CD4-positive, alpha-beta T cell treated with Interleukin-6 at 100 ng/mL for 8 hours (primary cell): ENCODE measurements at regions not wholly inside any gene's neighbourhood (a gene's known extent, or its start where the extent isn't known, plus 50 kb on each side); places are given as distances from the start of the nearest gene placed in this dataset.

Experiments
- DNase-seq: peaks from one replicate; pipeline ENCODE4 v3.0.0-alpha.2; 2020; ENCODE audit warnings: mixed read lengths, low spot score

DNA sequence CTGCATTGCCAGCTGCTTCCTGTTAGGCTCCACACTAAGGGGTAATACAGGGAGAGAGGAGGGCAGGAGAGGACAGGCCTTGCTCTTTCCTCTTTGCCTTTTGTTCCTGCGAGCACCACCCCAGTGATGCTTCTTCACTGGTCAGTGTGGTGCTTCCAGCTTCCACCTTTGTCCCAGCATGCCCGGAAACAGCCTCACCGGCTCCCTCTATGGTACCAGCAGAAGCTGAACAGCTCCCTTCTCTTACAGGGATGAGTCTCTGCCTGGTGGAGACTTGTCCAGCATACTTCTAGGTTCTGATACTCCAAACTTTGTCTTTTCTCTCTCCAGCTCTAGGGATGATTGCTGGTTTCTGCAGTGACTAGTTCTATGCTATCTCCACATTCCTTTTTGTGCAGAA lies 413.3 kb downstream of the TSN start:
- no peak for DNase-seq

DNA sequence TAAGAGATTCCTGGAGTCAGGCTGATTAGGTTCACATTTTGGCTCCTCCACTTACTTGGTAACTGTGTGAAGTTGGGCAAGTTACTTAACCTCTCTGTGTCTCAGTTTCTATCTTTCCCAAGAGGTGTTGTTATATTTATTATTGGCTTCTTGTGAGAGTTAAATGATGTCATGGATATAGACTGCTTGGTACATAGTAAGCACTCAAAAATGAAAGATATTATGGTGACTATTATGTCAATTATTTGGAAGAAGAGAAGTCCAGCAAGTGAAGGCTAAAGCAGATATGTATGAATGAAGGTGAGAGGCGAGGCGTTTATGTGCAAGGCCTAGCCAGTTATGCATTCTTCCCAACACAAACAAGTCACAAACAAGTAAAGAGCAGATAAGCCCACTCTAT lies 417.4 kb downstream of the TSN start:
- no peak for DNase-seq

DNA sequence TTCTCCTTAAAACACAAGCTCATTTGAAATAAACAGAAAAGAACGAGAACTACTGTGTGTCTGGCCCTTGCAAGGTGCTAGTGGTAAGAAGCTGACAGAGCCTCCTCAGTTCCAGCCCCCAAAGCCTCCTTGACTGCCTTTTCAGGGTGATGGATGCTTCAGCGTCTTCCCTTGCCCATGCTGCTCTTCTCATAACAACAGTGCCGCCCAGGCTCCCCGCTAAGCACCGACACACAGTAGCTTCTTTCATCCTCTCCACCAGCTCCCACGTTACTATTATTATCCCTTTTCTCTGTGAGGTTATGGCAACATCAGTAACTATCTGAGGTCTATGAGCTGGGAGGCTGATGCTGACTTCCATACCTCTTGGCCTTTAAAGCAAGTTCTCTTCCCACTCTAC lies 418.6 kb downstream of the TSN start:
- DNase-seq = no peak

DNA sequence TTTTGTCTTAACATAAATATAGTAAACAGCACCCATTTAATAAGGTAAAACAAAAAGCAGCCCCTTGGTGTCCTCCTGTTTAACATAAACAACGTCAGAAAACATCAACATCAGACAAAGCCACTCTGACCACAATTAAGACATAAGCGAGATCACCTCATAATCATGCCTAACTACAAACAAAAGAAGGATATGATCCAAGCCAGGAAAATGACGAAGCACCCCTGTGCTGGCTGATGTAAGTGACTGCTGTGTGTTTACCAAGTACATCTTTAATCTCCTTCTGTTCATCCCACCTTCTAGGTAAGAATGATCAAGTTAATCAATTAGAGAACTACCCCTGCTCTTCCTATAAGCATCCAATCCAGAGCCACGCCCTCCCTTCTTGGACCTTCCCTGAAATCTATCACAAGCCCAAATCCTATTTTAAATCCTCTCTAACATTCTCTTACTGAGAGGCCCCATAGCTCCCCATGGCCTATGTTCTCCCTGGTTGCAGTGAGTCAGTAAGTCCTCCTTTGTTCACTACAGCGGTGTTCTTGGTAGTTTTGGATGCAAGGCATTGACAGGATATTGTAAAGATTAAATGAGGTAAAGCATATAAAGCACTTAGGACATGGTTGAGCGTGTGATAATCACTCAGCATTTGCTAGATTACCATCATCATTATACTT lies 424.2 kb downstream of the TSN start:
- no peak for DNase-seq

DNA sequence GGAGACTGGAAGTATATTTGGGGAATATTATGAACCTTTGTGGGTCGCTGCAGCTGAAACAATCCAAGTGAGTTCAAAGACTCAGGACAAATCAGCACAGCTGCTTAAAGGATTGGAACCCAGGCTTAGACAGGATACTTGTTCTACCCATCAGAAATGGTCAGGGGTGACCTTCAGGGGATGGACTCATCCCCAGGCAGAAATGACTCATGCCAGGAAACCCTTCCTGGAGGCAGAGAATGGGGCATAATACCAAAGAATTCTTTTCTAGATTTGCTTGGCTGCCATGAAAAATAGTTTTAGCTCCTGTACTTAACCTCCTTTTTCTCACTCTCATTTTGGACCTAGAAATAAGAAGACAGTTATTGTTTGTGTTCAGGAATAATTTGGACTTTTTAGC lies 425.5 kb downstream of the TSN start:
- no peak for DNase-seq

DNA sequence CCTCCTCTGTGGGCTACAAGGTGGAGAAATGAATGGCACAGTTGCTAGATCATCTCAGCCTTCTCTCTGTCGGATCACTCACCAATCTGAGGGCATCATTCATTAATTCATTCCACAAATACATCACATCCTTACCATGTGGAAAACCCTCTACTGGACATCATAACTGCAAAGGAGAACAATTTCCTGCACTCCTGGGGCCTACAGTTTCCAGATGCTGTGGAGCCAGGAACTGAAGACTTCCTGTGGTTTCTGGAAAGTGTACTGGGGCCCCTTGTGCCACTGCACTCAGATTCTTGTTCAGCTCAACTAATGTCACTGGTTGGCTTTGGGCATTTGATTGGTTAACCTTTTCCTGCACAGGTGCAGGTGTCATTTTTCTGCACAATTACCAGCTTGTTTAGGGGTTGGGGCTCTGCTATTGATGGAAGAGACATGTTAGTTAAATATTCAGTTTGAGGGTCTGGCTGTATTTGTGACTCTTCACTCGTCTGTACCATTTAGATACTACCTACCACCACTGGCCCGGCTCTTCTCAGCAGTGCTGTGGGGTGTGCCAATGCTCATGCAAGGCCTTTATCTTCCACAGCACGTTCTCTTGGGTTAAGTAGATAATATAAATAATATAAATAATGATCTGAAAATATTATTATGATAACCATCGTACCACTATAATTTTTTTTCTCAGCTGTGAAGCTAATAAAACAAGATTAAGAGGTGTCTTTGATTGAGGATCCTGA lies 427.3 kb downstream of the TSN start:
- no peak for DNase-seq

DNA sequence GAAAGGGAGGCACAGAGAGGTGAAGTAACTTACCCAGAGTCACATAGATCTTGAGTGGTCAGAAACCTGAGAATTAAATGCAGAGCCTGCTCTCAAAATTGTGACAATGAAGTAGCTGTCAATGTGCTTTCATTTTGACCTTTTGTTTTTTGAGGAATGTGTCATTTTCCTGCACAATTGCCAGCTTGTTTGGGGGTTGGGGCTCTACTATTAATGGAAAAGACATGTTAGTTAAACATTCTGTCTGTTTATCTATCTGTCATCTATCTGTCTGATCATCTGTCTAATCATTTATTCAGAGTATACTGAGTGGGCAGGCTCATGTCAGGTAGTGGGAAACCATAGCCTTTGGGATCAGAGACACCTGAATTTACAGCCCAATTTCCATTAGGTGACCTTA lies 428.4 kb downstream of the TSN start:
- no peak for DNase-seq

DNA sequence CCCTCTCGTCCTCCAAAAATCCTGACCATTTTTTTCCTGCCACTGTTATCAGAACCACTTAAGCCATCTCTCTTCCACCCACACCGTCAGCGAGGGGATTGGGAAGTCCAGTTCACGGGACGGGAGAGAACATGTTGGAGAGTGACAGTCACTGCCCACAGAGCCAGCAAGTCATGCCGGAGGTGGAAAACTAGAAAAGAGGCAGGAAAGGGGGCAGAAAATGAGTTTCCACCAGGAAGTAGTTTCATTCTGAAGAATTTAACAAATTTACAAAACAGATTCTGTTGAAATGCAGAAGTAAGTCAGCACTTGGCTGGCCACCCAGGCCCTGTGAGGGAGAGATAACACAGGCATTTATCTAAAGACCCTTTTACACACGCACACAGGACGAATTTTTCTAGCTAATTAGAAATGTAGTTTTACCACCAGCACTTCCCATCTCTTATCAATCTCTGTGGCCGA lies 431.3 kb downstream of the TSN start:
- no peak for DNase-seq

DNA sequence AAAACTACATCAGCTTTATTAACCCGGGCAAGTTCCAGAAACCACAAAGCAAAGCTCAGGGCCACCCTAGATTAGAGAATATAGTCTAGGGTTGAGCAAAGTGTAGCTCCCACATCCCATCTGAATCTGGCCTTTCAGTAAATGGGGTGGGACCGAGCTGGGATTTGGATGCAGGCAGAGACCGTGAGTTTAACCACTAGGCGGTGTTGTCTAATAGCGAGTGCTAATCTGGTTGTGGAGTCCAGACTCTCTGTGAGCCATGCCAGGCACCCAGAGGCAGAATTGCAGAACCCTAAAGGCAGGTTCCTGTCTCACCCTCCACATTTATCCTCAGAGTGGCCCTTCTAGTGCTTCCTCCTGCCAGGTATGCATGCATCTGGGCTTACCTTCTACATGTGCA lies 435.9 kb downstream of the TSN start:
- DNase-seq = no peak

DNA sequence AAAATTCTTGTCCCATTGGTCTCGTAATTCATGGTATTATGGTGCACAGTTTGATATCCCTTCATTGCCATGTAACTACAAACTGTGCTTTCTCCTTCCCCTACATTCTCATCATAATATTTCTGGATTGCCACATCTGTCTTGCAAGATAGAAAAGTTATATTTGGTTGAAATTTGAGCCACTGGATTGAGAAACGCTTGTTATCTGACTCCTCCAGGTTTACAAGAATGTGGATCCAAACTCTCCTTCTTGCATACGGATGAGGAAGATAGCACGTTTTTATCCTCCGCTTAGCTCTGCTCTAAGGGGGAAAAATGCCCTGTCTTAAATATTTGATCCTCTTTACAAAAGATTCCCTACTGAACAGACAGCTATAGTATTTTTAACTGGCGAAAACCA lies 438.2 kb downstream of the TSN start:
- no peak for DNase-seq

DNA sequence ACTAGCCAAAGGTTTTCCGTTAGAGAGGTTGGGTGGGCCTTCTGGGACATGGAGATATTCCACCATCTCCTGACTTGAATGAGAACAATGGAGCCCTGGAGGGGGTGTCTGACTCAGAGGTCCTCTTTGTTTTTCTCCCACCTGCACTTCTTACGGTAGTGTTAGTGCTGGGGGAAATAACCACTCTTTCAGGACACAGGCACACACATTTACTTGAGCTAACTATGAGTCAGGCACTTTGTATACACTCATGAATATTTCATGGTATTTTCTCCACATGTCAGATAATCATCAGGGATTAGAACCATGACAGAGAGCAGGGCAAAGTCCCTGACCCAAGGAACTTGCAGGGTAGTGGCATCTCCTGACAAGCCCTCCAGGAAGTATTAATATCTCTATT lies 439.1 kb downstream of the TSN start:
- no peak for DNase-seq

DNA sequence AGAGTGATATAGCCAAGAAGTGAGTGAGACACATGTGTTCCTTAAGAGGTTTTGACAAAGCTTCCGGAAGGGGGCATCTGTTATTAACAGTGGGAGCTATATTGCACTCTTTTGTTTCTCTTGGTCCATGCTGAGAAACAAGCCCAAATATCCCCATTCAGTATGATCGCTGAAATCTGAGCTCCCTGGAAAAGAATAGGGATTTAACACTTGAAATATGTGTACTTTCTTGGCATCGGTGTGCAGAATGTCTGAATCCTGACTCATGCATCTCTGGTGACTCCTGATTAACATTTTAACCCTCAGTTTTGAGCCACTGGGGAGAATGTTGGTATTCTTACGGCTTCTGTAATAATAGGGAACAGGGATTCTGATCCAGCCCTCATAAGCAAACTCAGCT lies 448.1 kb downstream of the TSN start:
- no peak for DNase-seq

DNA sequence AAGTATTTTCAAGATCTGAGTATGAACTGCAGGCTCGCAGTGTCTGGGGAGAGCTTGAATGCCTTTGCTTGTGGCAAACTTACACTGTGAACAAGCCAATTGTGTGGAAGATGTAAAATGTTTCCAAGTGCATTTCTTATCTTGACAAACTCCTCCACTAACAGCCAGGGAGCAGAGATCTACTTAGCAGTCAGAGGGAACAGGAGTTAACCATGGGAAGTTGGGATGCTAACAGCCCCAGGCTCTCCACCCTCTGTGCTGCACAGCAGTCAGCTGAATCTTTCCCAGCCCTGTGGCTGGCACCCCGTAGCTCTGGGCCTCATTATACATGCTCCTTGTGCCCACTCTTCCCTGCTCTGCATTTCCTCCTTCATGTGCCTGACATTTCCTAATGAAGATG lies 450.2 kb downstream of the TSN start:
- DNase-seq = no peak

DNA sequence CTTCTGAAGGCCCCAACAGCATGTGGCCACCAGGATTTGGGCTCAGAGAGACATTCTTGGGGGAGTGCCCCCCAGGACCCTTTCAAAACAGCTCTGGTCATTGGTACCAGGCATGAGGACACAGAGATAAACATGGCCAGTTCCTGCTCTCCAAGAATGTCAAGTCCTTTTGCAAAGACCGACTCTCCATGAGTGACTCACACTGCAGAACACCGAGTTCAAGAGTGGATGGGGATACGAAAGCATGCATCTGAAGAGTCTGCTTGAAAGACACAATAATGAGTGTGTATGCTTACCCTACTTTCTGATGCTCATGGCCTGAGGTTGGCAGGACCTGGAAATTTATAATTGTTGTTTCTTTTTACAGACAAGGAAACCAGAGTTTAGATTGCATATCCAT lies 450.6 kb downstream of the TSN start:
- no peak for DNase-seq

DNA sequence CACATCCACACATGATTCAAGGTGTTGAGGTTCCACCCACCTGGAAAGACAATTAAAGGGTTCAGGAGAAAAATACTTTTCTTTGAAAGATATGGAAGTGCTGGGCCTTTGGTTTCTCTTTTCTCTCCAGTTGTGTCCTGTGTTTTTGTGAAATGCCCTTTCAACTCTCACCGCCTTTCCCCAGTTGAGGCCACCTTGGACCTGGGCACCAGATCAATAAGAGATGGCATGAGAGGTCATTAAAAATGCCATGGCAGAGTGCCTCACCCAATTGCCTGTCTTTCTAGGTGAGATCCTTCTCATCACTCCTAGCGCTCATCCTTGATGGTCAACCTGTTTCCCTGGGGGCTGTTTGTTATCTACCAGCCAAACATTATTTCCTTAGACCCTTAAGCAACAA lies 453.9 kb downstream of the TSN start:
- DNase-seq = no peak

DNA sequence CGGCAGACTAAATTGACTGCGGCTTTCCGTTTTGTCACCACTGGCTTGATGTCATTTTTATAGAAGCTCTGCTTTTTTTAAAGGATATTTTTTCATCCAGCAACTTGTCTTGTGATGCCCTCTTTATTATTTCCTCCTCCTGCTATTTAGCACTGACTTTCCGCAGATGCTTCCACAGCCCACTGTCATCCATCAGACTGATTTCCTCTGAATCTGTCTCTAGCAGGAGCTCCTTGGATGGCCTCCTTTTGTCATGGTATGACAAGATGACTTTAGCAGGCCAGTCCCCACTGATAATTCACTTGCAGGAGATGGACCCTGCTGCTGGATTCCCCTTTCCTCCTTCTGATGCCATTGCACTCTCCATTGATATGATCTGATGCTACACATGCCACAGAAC lies 454.6 kb downstream of the TSN start:
- DNase-seq = no peak

DNA sequence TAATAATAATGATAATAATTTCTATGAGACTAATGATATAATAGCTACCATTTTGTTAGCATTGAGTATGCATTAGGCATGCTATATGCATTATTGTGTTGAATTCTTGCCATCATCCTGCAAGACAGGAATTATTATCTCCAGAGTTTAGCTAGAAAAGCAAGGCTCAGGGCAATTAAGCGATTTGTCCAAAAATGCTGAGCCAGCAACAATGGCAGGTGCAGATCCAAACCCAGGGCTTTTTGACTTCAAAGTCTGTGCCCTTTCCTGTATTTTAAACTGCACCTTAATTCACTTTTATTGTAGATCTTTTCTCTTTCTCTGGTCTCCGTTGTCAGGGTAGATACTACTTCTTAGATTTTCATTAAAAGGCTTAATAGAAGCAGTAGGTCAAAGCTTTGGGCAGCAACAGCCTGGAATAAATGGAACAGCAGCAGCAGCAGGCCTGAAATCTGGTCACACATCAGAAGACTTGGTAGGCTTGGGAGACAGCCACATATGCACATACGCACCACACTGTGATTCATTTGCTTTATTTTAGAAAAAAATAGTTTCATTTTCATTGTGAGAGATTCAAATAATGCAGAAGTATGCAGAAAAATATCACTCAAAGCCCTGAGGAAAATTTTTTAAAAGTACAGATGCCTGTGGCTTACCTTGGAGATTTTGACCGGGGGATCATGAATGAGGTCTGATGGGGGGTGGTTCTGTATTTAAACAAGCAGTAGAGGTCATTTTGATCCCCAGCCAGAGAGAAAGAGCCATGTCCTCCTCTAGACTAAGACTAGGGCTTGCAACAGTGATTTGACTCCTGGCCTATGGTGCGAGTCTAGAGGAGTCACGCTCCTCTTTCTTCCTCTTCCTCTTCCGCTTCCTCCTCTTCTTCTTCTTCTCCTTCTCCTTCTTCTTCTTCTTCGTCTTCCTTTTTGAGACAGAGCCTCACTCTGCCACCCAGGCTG lies 455.7 kb downstream of the TSN start:
- no peak for DNase-seq

DNA sequence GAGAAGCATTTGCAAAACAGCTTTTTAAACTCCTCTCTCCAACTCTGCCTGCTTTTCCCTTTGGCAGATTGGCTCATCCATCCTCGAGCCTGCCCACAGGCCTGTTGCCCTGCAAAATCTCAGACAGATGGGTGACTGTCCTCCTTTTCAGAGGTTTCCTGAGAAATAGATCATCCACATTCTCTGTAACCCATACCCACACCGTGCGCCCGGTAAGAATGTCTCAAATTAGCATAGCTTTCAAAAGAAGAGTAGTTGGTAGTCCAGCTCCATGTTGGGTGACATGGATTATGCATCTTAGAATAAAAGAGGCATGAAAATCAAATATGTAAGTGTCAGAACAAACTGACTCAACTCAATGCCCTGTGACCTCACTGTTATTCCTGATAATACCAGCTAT lies 457.9 kb downstream of the TSN start:
- DNase-seq = no peak

DNA sequence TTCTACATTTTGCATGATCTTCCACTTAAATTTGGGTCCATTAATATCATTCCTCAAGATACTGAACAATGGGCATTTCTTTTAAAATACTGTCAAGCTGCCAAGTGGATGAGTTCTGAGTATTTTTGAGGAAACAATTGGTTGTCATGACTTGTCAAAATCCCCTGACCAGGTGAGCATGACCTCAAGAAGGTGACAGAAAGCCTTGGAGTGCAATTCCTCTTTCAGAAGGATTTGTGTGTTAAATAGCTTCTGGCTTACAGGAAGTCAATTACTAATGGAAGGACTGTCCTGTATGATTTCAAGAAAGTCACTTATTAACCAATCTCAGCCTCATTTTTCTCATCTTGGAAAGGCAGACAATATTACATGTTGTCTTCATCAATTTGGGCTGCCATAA lies 460.6 kb downstream of the TSN start:
- DNase-seq = no peak

DNA sequence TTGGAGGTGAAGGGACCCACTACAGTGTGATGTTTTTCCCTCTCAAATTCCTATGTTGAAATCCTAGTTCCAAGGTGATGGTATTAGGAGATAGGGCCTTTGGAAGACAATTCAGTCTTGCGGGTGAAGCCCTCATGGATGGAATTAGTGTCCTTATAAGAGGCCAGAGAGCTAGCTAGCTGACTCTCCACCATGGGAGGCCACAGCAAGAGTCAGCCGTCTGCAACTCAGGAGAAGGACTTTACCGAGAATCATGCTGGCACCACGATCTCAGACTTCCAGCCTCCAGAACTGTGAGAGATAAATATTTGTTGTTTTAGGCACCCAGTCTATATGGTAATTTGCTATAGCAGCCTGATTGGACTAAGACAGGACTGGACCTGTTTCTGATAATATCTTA lies 461.4 kb downstream of the TSN start:
- DNase-seq = no peak

DNA sequence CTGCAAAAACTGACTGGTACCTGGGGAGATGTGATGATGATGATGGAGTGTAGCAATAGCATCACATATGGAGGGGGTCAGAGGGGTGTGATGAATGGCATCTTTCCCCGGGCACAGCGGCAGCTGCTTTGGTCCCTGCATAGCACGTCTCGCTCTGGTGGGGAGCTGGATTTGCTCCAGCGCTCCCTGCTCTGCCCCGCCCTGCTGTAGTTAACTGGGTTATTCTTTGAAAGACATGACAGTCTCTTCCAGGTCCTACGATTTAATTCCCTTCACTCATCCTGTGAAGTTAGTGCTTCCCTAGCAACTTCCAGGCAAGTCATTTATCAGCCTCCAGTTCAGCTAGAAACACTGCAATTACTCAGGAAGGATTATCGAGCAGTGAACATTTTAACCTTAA lies 463.1 kb downstream of the TSN start:
- DNase-seq = no peak

DNA sequence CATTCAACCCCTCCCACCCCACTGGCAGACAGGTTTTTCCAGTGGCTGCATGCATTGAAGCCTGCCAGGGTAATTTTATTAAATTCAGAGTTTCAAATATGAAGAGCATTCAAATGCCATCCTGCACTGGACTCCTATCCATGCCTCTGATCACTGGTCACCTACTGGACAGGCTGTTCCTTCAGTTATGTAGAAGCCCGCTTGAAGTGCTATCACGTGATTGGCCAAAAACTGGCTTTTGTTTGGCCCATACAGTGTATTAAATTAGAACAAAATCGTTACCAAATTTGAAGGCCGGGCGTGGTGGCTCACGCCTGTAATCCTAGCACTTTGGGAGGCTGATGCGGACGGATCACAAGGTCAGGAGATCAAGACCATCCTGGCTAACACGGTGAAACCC lies 464.1 kb downstream of the TSN start:
- no peak for DNase-seq

DNA sequence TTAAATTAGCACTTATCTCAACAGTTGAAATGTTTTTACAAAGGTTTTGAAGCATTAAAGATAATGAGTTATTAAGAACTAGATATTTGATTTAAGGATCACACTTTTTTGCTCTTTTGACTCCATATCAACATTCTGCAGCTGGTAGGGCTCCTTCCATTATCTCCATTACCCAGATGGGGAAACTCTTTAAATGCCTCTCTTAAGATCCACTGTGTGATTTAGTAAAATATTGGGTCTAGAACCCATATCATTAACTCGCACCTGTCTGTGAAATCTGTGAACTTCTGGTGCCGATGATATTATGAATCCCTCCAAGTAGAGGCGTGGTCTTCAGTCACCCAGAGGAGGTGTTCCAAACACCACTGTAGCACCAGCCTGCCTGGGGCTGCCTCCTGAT lies 466.2 kb downstream of the TSN start:
- no peak for DNase-seq
